ENCODE measurements at regions not wholly inside any gene's neighbourhood (a gene's known extent, or its start where the extent isn't known, plus 50 kb on each side); places are given as distances from the start of the nearest gene placed in this dataset.

DNA sequence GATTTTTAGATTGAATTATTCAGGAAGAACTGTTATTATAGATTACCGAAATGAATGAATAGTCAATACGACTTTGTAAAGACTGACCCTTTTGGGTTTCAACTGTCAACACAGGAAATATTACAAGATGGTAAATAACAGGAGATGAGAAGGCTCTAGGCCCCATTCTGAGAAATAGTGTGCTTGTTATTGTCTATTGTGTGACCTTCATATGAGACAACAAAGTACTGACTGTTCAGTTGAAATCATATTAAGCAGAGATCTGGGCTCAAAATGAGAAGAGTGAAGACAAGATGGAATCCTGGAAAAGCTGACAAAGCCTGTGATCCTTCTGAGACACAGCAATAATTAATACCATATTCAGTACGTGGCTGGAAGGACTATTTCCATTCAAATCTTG lies 503.8 kb downstream of the INHBA start (continued):
- TF ChIP-seq RCOR1 (conservative IDR thresholded peaks at IDR 0.05; ENCODE audit: low read depth, low read length) (no peak), PKNOX1 (IDR thresholded peaks at IDR 0.05) (no peak), REST (IDR thresholded peaks at IDR 0.05; ENCODE audit: low read depth, low read length) (no peak), ZNF384 (IDR thresholded peaks at IDR 0.05; ENCODE audit: borderline replicate concordance, low read depth, low read length) (no peak), CHD1 (IDR thresholded peaks at IDR 0.05; ENCODE audit: low read depth, low read length) (no peak), JUNB (IDR thresholded peaks at IDR 0.05) (no peak), TARDBP (IDR thresholded peaks at IDR 0.05; ENCODE audit: borderline replicate concordance) (no peak), CBX5 (IDR thresholded peaks at IDR 0.05; ENCODE audit: low read depth) (no peak)
- TF ChIP-seq, protein P1, sequence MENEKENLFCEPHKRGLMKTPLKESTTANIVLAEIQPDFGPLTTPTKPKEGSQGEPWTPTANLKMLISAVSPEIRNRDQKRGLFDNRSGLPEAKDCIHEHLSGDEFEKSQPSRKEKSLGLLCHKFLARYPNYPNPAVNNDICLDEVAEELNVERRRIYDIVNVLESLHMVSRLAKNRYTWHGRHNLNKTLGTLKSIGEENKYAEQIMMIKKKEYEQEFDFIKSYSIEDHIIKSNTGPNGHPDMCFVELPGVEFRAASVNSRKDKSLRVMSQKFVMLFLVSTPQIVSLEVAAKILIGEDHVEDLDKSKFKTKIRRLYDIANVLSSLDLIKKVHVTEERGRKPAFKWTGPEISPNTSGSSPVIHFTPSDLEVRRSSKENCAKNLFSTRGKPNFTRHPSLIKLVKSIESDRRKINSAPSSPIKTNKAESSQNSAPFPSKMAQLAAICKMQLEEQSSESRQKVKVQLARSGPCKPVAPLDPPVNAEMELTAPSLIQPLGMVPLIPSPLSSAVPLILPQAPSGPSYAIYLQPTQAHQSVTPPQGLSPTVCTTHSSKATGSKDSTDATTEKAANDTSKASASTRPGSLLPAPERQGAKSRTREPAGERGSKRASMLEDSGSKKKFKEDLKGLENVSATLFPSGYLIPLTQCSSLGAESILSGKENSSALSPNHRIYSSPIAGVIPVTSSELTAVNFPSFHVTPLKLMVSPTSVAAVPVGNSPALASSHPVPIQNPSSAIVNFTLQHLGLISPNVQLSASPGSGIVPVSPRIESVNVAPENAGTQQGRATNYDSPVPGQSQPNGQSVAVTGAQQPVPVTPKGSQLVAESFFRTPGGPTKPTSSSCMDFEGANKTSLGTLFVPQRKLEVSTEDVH (IDR thresholded peaks at IDR 0.05; ENCODE audit: low read depth, partially characterized antibody), result no peak

Data from GM12878 (cell line).